Endodermal cell (in vitro differentiated cells): ENCODE measurements at regions not wholly inside any gene's neighbourhood (a gene's known extent, or its start where the extent isn't known, plus 50 kb on each side); places are given as distances from the start of the nearest gene placed in this dataset.

ENCODE experiments used
- DNase-seq: peaks from one replicate; pipeline ENCODE4 v3.0.0-alpha.2; 2017
- H3K27ac ChIP-seq: 2 replicates; pipeline ENCODE4 v1.5.1; 2013; ENCODE audit warnings: mild to moderate bottlenecking, low read depth, low read length, moderate library complexity
- H3K27me3 ChIP-seq: 2 replicates; pipeline ENCODE4 v1.6.1; 2013; ENCODE audit warnings: mild to moderate bottlenecking, low read length, moderate library complexity; ENCODE audit not compliant: insufficient read depth, control insufficient read depth, poor library complexity, severe bottlenecking
- H3K36me3 ChIP-seq: 2 replicates; pipeline ENCODE4 v1.7.0; 2013; ENCODE audit warnings: mild to moderate bottlenecking, low read length, moderate library complexity; ENCODE audit not compliant: control insufficient read depth, insufficient read depth
- H3K4me1 ChIP-seq: one replicate; pipeline ENCODE4 v1.7.0; 2013; ENCODE audit warnings: low read length; ENCODE audit not compliant: control insufficient read depth, insufficient read depth
- H3K4me3 ChIP-seq: 2 replicates; pipeline ENCODE4 v1.5.1; 2013; ENCODE audit warnings: mild to moderate bottlenecking, low read length, moderate library complexity
- H3K9ac ChIP-seq: 2 replicates; pipeline ENCODE4 v1.6.1; 2013; ENCODE audit warnings: mild to moderate bottlenecking, low read length, moderate library complexity; ENCODE audit not compliant: poor library complexity, severe bottlenecking; ENCODE audit errors: extremely low read depth
- H3K9me3 ChIP-seq: 2 replicates; pipeline ENCODE4 v1.6.1; 2013; ENCODE audit warnings: mild to moderate bottlenecking, low read length, moderate library complexity; ENCODE audit not compliant: control insufficient read depth
- H3K27ac Mint-ChIP-seq: 2 replicates; pipeline ENCODE4 v1.8.0; 2020; ENCODE audit warnings: mixed read lengths
- H3K27me3 Mint-ChIP-seq: 2 replicates; pipeline ENCODE4 v1.8.0; 2021; ENCODE audit warnings: mild to moderate bottlenecking, mixed read lengths; ENCODE audit not compliant: insufficient read depth
- H3K36me3 Mint-ChIP-seq: 2 replicates; pipeline ENCODE4 v1.8.0; 2020; ENCODE audit warnings: low read depth, mixed read lengths
- H3K4me1 Mint-ChIP-seq: 2 replicates; pipeline ENCODE4 v1.8.0; 2020; ENCODE audit warnings: mixed read lengths
- H3K4me3 Mint-ChIP-seq: 2 replicates; pipeline ENCODE4 v1.8.0; 2020; ENCODE audit warnings: mild to moderate bottlenecking, moderate library complexity, mixed read lengths
- H3K9me3 Mint-ChIP-seq: 2 replicates; pipeline ENCODE4 v1.8.0; 2020; ENCODE audit warnings: mild to moderate bottlenecking, mixed read lengths
- CTCF ChIP-seq: fragments of 200-600 bp; sonication (generic); conservative IDR thresholded peaks from 2 replicates; pipeline ENCODE4 v1.5.0; 2021; ENCODE audit warnings: antibody characterized with exemption, mild to moderate bottlenecking
- WGBS, 2 experiments: methylation state at CpG; one replicate each; pipeline versions ENCODE4 v1.1.5 to v1.1.7; 2013; ENCODE audit warnings: missing lambda C conversion rate in 2 of 2, mixed read lengths in 1 of 2; ENCODE audit not compliant: insufficient coverage in 1 of 2, insufficient read length in 1 of 2; 5-methylcytosine and 5-hydroxymethylcytosine counted together

- H3K9me3 Mint-ChIP-seq = peaks cover 17% of the 10 kb centered on the region
- no peak overlapping the region for H3K27ac Mint-ChIP-seq
- DNase-seq = no peak
- H3K4me1 ChIP-seq = no peaks in the 10 kb centered on the region
- WGBS, 2 experiments = 87 to 91% methylated on average over 3 to 5 of the region's 5 CpGs
- H3K27ac ChIP-seq = no peak overlapping the region
- H3K9ac ChIP-seq = no peak overlapping the region
- no peaks in the 10 kb centered on the region for H3K27me3 ChIP-seq
- no peak for TF ChIP-seq CTCF
- no peaks in the 10 kb centered on the region for H3K27me3 Mint-ChIP-seq
- H3K36me3 Mint-ChIP-seq = no peaks in the 10 kb centered on the region
- no peak overlapping the region for H3K4me3 ChIP-seq
- H3K4me1 Mint-ChIP-seq = peaks cover 11% of the 10 kb centered on the region
- H3K4me3 Mint-ChIP-seq = no peak overlapping the region
- H3K9me3 ChIP-seq = peaks cover 22% of the 10 kb centered on the region
- no peaks in the 10 kb centered on the region for H3K36me3 ChIP-seq
Observed at GRCh38 chr15:27665002-27665401, 434.1 kb downstream of the OCA2 start.

- Histone ChIP-seq H3K4me1 (no peaks in the 10 kb centered on the region), H3K27me3 (no peaks in the 10 kb centered on the region), H3K9ac (no peak overlapping the region), H3K27ac (no peak overlapping the region), H3K36me3 (no peaks in the 10 kb centered on the region), H3K4me3 (peak overlapping the region; percentile 8), H3K9me3 (peaks cover 22% of the 10 kb centered on the region)
- no peak for TF ChIP-seq CTCF
- no peak for DNase-seq
- H3K27me3 Mint-ChIP-seq = no peaks in the 10 kb centered on the region
- no peak overlapping the region for H3K27ac Mint-ChIP-seq
- peaks cover 17% of the 10 kb centered on the region for H3K9me3 Mint-ChIP-seq
- peaks cover 11% of the 10 kb centered on the region for H3K4me1 Mint-ChIP-seq
- no peaks in the 10 kb centered on the region for H3K36me3 Mint-ChIP-seq
- H3K4me3 Mint-ChIP-seq = no peak overlapping the region
Observed at GRCh38 chr15:27662892-27663291, 436.2 kb downstream of the OCA2 start.

- no peaks in the 10 kb centered on the region for H3K36me3 Mint-ChIP-seq
- no peak for DNase-seq
- H3K9me3 Mint-ChIP-seq = peaks cover 24% of the 10 kb centered on the region
- Histone ChIP-seq H3K4me3 (no peak overlapping the region), H3K4me1 (no peaks in the 10 kb centered on the region), H3K27ac (no peak overlapping the region), H3K36me3 (no peaks in the 10 kb centered on the region), H3K27me3 (no peaks in the 10 kb centered on the region), H3K9ac (no peak overlapping the region), H3K9me3 (peaks cover 23% of the 10 kb centered on the region)
- peaks cover 11% of the 10 kb centered on the region for H3K4me1 Mint-ChIP-seq
- H3K27ac Mint-ChIP-seq = no peak overlapping the region
- no peak overlapping the region for H3K4me3 Mint-ChIP-seq
- H3K27me3 Mint-ChIP-seq = no peaks in the 10 kb centered on the region
- no peak for TF ChIP-seq CTCF
Observed at GRCh38 chr15:27660676-27661075, 438.4 kb downstream of the OCA2 start.
